ENCODE measurements at regions not wholly inside any gene's neighbourhood (a gene's known extent, or its start where the extent isn't known, plus 50 kb on each side); places are given as distances from the start of the nearest gene placed in this dataset.

GRCh38 chr13:84959818-84960217 lies 839.4 kb downstream of the SLITRK6 start:
- TF ChIP-seq CTCF (IDR thresholded peaks at IDR 0.05) (no peak), POLR2A (IDR thresholded peaks at IDR 0.05) (no peak), EP300 (IDR thresholded peaks at IDR 0.05) (no peak)
